Tibial artery (tissue), 4 donors: ENCODE measurements at regions not wholly inside any gene's neighbourhood (a gene's known extent, or its start where the extent isn't known, plus 50 kb on each side); places are given as distances from the start of the nearest gene placed in this dataset.
A peak's percentile ranks its signal among the peaks of the same experiment; 100 is the strongest.

Experiments
- DNase-seq, 2 donors: peaks; one replicate each; pipeline ENCODE4 v3.0.0-alpha.2; 2019
- H3K27ac ChIP-seq, 2 donors: fragments of 200-600 bp; sonication (generic) in 1 of 2; 1 replicate in 1 of 2; 2 replicates in 1 of 2; pipeline ENCODE4 v1.5.1; 2018 to 2019; ENCODE audit warnings: mild to moderate bottlenecking in 1 of 2
- H3K27me3 ChIP-seq, 2 donors: fragments of 200-600 bp; sonication (generic) in 1 of 2; one replicate each; pipeline versions ENCODE4 v1.5.1 to v1.6.0; 2016 to 2019
- H3K36me3 ChIP-seq, 3 donors: fragments of 200-600 bp; sonication (generic) in 2 of 3; one replicate each; pipeline ENCODE4 v1.5.1; 2016 to 2019; ENCODE audit warnings: mild to moderate bottlenecking in 2 of 3
- H3K4me1 ChIP-seq, 4 donors: fragments of 200-600 bp; sonication (generic) in 2 of 4; 1 replicate in 3 of 4; 2 replicates in 1 of 4; pipeline ENCODE4 v1.5.1; 2016 to 2019
- H3K4me3 ChIP-seq, 2 donors: fragments of 200-600 bp; sonication (generic) in 1 of 2; 1 replicate in 1 of 2; 2 replicates in 1 of 2; pipeline ENCODE4 v1.5.1; 2018 to 2019; ENCODE audit warnings: mild to moderate bottlenecking in 2 of 2
- H3K9me3 ChIP-seq, 3 donors: fragments of 200-600 bp; sonication (generic) in 1 of 3; one replicate each; pipeline ENCODE4 v1.5.1; 2016 to 2019
- intact Hi-C: fragments of 100-400 bp; cut with DNase I; formaldehyde crosslinking; loops from one replicate; pipeline ENCODE4 v1.15.0; 2023; ENCODE audit warnings: low total_unique reads
- TF ChIP-seq, protein P1 (sequence below), 2 experiments: fragments of 200-600 bp in 1 of 2; fragments of 450-650 bp in 1 of 2; IDR thresholded peaks; one replicate each; pipeline ENCODE4 v1.5.1; 2017 to 2019; ENCODE audit warnings: antibody characterized with exemption in 2 of 2, mild to moderate bottlenecking in 1 of 2, moderate library complexity in 1 of 2

DNA sequence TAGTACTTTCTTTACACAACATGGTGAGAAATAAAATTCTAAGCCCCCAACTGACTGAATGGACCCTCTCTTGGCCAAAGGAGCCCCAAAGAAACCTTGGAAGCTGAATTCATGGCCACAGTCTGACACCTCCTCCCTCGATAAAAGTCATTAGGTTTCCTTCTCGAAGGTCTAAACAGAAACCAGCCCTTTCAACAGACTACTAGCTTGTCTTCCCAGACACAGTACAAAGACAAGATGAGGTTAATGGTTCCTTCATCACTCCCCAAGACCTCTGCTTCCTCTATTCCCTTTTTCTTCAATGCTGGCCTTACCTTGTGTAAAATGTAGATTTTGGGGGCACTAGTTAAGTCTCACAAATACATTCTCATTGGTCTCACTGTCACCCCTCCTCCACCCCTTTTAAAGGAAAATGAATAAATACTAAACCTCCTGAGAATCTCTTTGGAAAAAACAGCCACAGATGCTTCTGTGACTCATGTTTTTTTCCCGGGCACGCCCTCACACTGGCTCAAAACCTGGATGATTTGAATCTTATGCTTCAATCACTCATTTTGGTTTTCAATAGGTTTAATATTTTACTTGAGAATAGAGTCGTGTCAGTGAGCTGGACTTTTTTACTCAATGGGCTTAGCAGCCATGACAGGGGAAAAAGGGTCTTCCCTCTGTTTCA lies 65.8 kb upstream of the MED4 start:
- no peaks in the 10 kb centered on the region for H3K36me3 ChIP-seq
- TF ChIP-seq, protein P1, sequence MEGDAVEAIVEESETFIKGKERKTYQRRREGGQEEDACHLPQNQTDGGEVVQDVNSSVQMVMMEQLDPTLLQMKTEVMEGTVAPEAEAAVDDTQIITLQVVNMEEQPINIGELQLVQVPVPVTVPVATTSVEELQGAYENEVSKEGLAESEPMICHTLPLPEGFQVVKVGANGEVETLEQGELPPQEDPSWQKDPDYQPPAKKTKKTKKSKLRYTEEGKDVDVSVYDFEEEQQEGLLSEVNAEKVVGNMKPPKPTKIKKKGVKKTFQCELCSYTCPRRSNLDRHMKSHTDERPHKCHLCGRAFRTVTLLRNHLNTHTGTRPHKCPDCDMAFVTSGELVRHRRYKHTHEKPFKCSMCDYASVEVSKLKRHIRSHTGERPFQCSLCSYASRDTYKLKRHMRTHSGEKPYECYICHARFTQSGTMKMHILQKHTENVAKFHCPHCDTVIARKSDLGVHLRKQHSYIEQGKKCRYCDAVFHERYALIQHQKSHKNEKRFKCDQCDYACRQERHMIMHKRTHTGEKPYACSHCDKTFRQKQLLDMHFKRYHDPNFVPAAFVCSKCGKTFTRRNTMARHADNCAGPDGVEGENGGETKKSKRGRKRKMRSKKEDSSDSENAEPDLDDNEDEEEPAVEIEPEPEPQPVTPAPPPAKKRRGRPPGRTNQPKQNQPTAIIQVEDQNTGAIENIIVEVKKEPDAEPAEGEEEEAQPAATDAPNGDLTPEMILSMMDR (IDR thresholded peaks at IDR 0.05) = no peak
- peaks cover 0 to 18% (median 0%) of the 10 kb centered on the region in 4 donors for H3K4me1 ChIP-seq
- intact Hi-C loops = no loop called here
- no peaks in the 10 kb centered on the region for H3K27me3 ChIP-seq
- peak overlapping the region; percentile 47 to 53 for H3K27ac ChIP-seq
- no peak overlapping the region for H3K4me3 ChIP-seq
- DNase-seq = peak in 1 of 2 donors; percentile 67
- H3K9me3 ChIP-seq = no peaks in the 10 kb centered on the region

DNA sequence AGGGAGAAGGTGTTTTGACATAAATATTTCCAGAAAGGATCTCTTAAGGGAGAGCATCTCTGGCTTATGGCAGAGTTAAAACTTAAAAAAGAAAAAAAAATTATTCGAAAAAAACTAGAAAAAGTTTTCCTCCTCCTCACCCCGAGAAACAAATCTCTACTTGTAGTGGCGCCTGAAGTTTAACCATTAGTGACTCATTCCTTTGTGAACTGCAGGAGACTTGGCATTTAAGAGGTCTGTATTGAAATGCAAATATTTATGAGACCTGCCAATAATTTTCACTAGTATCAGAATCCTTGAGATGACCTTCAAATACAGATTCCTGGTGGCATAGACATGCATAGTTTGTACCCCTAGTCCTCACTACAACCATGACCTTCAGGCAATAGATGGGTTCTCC lies 64.9 kb upstream of the MED4 start:
- no peak overlapping the region for H3K4me3 ChIP-seq
- intact Hi-C loops = no loop called here
- no peaks in the 10 kb centered on the region for H3K9me3 ChIP-seq
- no peak for DNase-seq
- H3K27ac ChIP-seq = peak overlapping the region in 1 of 2 donors; percentile 43
- TF ChIP-seq, protein P1 (IDR thresholded peaks at IDR 0.05) = no peak
- H3K27me3 ChIP-seq = no peaks in the 10 kb centered on the region
- no peaks in the 10 kb centered on the region for H3K36me3 ChIP-seq
- H3K4me1 ChIP-seq = peaks cover 0 to 18% (median 0%) of the 10 kb centered on the region in 4 donors

DNA sequence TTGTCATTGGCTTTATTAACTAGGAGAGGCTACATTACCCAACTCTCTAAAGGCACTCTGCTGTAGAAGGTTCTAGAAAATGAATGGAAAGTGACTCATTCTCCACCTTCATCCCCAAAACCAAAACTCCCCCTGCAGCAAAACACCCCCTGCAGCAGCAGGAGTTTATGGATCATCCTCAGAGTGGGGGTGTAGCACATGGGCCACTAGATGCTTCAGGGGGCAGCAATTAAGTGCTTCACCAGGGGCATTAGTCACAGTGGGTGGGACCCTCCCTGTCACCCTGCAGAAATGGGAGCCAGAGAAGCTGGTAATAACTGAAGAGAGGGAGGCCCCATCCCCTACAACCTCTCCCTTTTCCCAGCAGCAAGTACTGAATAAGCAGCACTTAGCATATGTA lies 64.5 kb upstream of the MED4 start:
- Histone ChIP-seq H3K4me3 (no peak overlapping the region), H3K27ac (no peak overlapping the region), H3K36me3 (no peaks in the 10 kb centered on the region), H3K4me1 (peaks cover 0 to 18% (median 0%) of the 10 kb centered on the region in 4 donors), H3K27me3 (no peaks in the 10 kb centered on the region), H3K9me3 (no peaks in the 10 kb centered on the region)
- TF ChIP-seq, protein P1 (IDR thresholded peaks at IDR 0.05) = no peak
- intact Hi-C loops = no loop called here
- DNase-seq = no peak

DNA sequence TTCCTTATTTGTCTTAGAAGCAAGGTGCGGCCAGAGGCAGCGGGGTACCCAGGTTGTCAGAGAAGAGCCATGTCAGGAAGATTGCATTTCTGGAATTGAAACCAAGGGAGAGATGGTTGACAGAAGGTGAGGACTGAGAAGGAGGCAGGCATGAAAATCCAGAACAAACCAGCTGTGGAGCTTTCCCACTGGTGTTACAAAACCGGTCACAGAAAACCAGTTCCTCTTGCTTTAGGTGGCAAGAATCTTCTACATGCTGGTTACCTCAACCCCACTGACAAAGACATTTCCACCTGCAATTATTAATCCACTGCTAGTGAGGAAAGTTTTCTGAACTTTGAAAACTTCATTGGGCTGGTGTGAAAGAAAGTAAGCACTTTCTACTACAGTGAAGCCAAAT lies 64.0 kb upstream of the MED4 start:
- H3K27me3 ChIP-seq = no peaks in the 10 kb centered on the region
- H3K4me1 ChIP-seq = peaks cover 0 to 18% (median 0%) of the 10 kb centered on the region in 4 donors
- DNase-seq = no peak
- intact Hi-C loops = no loop called here
- H3K36me3 ChIP-seq = no peaks in the 10 kb centered on the region
- TF ChIP-seq, protein P1 (IDR thresholded peaks at IDR 0.05) = no peak
- H3K27ac ChIP-seq = no peak overlapping the region
- no peak overlapping the region for H3K4me3 ChIP-seq
- H3K9me3 ChIP-seq = no peaks in the 10 kb centered on the region

DNA sequence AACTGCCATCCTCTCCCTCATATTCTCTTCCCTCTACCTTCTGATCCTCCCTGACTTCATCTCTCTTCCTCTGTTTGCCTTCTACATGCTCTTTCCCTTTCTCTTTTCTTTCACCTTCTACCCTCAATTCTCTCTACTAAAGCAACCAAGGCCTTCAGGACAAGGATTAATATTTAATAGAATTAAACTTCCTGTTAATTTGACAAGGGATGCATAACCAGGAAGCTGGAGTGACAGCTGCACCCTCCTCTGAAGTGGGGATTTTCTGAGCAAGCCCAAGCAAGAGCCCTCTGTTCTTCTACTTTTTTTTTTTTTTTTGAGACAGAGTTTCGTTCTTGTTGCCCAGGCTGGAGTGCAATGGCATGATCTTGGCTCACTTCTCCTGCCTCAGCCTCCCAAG lies 63.4 kb upstream of the MED4 start:
- H3K27me3 ChIP-seq = no peaks in the 10 kb centered on the region
- intact Hi-C loops = no loop called here
- H3K4me1 ChIP-seq = peaks cover 0 to 18% (median 0%) of the 10 kb centered on the region in 4 donors
- no peak overlapping the region for H3K27ac ChIP-seq
- H3K36me3 ChIP-seq = no peaks in the 10 kb centered on the region
- H3K9me3 ChIP-seq = no peaks in the 10 kb centered on the region
- TF ChIP-seq, protein P1 (IDR thresholded peaks at IDR 0.05) = no peak
- DNase-seq = no peak
- H3K4me3 ChIP-seq = no peak overlapping the region
